HG02763 (cell line): ENCODE measurements at regions not wholly inside any gene's neighbourhood (a gene's known extent, or its start where the extent isn't known, plus 50 kb on each side); places are given as distances from the start of the nearest gene placed in this dataset.
"Not testable (repeated sequence)": the region's sequence is repeated elsewhere in the genome, so short reads cannot be mapped to it uniquely, and the experiment has no call there.

ENCODE experiments used
- ATAC-seq: cut with Tn5 transposase; IDR thresholded peaks from one replicate; pipeline ENCODE4 v1.9.1; 2021; ENCODE audit warnings: mild to moderate bottlenecking, moderate library complexity; ENCODE audit not compliant: unreplicated experiment

DNA sequence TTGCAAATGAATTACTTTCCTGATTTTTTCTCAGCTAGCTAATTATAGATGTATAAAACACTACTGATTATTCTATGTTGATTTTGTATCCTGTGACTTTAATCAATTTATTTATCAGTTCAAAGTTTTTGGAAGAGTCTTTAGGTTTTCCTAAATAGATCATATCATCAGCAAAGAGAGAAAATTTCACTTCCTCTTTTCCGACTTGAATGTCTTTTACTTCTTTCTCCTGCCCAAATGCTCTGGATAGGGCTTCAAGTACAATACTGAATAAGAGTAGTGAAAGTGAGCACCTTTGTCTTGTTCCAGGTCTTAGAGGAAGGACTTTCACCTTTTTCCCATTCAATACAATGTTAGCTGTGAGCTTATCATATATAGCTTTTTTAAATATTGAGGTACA is 417.9 kb downstream of the PDGFC start:
- no peak for ATAC-seq

DNA sequence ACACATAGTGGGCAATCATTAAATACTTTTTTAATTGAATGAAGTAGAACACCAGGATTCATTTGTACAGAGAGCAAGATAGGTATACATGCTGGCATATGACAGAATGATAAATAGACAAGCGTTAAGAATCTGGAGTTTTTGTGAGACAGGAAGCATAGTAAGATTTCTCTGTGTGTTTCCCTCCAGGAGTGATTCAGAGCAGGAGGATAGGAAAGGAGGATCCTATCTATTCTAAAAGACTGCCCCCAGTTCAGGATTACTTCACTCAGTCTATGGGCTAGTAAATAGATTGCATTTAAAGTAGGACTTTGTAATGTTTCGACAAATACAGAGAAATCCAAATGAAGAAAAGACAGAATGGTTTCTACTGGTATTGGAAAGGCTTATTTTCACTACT is 423.7 kb downstream of the PDGFC start:
- no peak for ATAC-seq

DNA sequence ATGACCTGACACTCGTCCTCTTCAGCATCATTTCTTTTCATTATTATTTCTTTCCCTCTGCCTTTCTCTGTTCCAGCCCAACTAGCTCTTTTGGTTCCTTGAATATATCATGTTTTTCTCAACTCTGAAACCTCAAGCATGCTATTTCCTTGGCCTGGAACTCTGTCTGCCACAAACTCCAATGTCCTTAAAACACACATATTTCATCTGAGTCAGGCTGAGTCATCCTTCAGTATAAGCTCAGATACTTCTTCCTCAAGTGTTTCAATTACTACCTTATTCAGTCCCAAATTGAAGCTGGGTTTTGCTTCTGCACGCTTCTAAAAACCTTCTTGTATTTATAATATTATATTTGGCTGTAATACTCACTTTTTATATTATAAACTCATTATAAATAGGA is 424.2 kb downstream of the PDGFC start:
- ATAC-seq: no peak

DNA sequence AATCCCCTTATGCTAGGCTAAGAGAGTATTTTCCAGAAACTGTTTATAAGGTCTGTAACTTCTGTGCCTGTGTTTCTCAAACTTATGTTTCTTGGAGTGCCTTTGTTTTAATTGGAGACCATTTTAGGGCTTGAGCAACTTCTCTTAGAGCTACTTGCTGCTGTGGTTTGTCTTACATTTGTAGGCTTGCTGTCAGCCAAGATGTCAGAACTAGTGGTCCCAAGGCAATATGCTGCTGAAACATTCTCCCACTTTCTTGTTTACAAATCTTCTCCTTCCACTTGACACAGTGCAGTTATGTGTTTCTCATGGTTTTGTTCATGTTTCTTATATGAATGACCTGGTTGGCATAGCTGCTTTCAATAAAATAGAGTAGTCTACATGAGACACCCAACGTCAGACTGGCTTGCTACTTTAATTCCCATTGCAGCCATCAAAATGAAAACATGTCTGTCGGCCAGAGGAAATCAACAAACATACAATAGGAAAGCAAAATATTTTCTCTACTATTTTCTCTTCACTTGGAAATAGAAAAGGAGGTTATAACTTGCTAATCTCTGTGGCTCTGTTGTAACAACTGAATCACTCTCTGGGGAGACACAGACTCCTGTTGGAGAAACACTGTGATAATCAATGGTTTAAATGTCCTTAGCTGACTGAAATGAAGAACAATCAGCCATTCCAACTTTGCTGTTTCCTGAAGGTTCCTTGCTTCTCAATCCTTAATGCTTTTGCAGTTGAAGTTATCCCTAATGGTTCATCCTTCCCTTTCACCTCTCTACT is 426.4 kb downstream of the PDGFC start:
- ATAC-seq: no peak

DNA sequence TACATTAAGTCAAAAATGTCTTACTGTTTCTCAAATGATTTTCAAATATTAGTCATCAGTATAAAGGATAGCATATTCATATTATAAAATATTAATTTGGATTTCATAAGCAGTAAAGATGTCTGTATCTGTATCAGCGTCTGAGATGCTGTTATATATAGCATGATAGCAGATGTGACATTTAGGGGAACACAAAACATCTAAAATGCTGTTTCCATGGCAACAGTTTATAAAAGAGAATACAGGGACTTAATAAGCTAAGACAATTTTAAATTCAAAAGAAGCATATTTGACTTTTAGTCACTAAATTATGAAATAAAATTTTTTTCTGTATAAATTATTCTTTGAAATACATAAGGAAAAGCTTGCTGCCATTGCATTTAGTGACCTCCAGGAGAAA is 432.2 kb downstream of the PDGFC start:
- ATAC-seq: no peak

DNA sequence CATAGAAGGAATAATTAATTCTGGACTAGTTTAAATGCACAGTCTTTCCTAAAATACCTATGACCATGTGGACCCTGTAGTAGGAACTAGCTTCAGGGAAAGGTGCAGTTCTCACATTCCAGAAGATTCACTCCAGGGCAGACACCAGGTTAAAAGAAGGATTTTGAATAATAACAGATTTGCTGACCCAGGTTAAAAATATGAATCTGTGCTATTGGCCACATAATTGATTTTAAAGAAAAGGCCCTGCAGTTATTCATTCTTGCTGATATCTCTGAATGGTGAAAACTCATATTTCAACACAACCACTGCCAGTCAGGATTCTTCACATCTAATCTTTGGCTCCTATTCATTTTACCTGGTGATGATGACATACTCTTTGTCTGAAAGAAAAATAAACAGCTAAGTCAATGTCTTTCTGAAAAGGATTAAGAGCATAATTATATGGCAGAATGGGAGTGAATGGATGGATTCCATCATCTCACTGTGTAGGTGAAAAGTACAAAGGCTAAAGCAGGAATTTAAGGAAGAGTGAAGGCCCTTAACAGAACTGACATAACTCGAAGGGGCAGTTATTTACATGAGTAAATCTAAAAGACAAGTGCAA is 432.8 kb downstream of the PDGFC start:
- no peak for ATAC-seq

DNA sequence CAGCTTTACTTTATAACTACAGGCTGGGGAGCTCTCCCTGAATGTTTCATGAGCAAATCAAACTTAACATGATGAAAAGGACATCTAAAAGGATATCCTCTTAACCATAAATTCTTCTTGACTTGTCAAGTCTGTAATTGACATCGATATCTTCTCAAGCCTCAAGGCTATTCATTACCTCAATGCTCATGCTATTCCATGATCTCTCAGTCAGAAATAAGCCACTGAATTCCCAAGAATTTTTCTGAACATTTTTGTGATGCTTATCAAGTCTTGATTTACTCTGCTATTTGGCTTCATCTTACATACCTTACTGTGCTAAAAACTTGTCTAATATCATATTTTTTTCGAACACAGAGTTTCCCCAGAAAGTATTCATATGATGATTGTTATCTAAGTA is 433.4 kb downstream of the PDGFC start:
- no peak for ATAC-seq

DNA sequence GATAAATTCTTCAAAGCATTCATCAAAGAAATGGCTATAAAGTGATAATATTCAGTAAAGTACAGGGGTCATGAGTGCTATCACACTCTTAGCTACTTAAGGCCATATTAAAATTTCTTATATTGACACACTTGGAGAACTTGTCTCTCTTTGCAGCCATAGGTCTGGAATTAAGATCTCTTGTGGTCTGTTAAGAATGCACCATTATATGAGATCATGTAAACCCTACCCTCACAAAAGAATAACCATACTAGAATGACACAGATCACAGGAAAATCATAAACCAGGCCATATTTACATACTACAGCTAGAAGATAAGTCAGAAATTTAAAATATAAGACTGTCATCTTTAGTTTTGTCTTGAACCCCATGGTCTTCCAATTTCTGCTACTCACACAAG is 434.3 kb downstream of the PDGFC start:
- no peak for ATAC-seq

DNA sequence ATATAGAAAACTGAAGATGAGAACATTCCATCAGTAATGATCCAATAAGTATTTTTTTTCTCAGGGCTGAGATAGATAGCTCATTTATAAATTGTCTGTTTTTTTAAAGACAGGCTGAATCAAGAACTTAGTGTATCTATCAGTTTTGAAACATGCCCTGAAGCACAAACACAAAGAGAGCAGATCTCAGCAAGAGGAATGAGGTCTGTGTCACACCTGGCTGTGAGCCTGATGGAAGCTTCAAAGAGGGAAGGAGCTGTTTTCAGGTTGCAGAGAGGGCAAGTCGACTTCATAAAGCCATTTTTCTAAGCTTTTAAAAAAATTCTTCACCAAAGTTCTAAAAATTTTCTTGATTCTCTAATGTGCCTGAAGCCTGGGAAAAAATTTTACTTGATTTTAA is 434.9 kb downstream of the PDGFC start:
- no peak for ATAC-seq

DNA sequence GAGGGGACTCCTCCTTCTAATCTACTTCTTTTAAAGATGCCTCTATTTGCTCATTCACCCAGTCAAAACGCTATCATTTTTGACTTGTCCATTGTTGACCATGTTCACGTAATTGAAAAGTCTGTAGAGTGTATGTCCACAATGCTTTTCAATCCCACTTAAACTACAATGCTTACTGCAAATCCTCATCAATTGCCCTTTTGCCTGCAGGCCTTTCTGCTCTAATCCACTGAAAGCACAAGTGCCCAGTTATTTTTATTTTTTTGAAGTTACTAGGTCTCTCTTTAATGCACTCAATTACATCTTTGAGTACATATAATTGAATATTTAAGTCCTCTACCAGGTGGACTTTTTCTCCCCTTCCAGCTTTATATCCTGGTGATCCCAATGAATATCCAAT is 437.4 kb downstream of the PDGFC start:
- ATAC-seq: no peak

DNA sequence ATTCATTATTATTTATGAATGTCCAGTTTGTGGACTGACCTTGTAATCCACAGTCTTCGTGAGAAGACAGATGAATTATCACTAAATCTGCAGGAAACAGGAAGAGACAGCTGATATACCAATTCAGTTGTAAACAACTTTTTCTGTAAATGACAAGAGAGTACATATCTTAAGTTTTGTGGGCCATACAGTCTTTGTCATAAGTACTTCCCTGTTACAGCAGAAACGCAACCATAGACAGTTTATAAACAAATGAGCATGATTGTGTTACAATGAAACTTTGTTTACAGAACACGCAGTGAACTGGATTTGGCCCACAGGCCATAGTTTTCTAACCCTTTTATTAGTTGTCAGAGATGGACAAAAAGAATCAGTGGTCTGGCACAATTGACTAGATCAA is 443.4 kb downstream of the PDGFC start:
- no peak for ATAC-seq

DNA sequence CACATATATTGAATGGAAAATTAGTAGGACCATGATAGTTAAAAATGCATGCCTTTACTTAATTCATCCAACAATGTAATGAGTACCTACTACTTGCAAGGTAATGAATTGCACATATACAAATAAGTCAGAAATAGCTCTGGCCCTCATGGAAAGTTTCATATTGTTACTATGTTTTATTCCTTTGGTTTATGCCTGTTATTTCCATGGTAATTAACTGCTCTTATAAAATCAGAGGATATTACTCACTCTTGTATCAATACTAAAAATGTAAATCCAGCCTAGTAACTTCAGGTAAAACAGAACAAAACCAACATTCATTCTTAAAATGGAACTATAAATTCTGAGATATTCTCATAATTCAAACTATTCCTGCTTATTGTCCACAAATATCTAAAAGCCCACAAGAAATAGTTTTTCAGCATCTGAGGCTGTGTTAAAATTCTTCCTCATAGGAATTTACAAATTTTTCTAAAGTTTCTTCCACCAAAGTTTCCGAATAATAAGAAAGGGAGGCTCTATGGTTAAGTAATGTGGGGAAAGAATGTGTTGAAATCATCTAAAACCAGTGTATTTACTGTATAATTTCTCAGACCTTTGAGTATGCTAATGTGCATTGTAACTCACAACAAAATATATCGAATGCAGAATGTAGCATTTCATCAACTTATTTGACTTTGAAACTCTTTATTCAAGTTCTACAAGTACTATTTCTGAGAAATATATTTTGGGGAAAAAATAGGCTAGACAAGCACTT is 444.2 kb downstream of the PDGFC start:
- no peak for ATAC-seq

DNA sequence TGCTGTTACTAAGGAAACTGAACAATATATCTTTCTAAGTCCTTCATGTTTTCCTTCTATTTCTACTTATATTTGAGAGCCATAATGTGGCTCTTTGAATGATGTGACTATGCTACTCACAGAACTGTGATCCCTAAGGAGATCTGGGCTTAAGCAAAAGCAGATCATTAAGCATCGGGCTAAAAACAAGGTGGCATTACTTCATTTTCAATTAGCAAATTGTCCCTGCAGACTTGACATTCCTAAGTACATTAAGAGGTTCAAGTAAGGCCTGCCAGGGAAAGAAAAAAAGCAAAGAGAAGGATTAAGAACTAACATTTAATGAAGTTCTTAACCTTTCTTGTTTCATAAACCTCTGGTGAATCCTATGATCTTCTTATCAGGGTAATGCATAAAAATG is 447.6 kb downstream of the PDGFC start:
- no peak for ATAC-seq

DNA sequence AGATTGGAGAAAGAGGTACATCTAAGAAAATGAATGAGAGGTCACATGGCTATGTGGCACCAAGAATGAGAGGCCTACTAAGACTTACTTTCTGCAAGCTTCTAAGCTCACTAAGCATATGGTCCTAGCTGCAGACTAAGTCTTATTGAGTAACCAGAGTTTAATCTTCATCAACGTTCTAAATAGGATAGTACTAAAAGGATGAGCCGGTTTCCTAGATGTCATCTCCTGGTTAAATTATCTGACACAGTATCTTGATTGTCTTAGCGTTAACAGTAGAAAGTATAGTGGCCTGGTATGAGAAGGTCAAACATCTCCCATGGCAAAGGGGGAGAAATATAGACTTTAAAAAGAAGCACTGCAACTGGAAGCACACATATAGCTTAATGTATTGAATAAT is 448.1 kb downstream of the PDGFC start:
- no peak for ATAC-seq

DNA sequence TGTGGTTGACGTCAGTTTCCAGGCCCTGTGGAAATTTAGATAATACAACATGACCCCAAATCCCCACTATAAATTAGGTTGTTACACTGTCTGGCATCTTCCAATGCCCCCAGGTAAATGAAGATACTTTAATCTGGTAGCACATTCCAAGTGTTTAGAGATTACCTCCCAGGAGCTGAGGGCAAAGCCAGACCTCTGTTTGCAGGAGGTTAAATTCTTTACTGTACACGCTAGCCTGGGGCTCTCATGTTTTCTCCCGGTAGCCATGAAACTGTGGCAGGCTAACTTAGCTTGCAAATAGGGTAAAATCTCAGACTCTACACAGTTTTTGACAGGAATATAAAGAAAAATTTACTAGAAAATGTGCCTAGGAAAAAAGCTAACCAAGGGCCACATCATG is 450.0 kb downstream of the PDGFC start:
- ATAC-seq: no peak

DNA sequence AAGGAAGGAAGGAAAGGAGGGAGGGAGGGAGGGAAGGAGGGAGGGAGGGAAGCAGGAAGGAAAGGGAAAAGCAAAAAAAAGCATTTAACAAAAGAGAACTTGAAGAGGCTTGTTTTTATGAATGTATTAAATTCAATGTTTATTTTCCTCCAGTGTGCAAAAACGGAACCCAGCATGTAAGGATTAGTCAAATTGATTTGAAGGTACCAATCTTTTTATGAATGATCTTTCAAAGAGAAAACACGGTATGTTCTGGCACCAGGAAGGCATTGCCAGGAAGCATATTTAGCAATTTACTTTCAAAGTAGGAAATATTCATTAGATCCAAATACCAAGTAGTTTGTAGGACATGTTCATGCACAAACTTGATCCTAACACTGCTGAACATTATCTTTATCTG is 453.6 kb downstream of the PDGFC start:
- no peak for ATAC-seq

DNA sequence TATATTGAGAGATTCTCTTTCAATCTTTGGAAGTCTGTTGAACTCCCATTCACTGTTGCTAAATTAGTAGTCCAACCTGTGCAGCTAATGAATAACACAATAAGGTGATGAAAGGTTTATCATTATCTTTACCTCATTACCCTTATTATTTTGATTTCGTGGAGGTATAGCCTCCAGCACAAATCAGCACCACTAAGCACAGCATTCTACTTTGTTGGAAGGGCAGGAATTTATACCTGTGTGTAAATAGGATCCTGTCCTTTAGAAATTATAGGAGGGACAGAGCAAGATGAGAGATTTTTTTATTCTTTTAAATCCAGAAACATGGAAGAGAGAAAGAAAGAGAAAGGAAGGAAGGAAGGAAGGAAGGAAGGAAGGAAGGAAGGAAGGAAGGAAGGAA is 454.1 kb downstream of the PDGFC start:
- ATAC-seq: no peak

DNA sequence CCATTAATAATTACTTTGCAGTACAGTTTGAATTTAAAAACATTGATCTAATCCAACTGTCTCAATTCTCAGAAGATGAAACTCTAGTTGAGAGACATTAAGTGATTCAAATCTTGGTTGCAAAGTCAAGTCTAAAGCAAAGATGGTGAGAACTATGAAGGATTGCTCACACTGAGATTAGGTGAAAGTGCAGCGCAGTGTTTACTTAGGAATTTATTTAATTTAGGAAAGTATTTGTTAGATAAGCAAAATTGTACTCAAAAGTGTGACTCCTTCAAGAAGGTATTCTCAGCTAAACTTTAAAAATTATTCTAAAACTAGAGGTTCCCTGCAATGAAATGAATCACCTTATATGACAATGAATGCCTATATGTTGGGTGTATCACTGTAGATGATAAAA is 454.9 kb downstream of the PDGFC start:
- no peak for ATAC-seq

DNA sequence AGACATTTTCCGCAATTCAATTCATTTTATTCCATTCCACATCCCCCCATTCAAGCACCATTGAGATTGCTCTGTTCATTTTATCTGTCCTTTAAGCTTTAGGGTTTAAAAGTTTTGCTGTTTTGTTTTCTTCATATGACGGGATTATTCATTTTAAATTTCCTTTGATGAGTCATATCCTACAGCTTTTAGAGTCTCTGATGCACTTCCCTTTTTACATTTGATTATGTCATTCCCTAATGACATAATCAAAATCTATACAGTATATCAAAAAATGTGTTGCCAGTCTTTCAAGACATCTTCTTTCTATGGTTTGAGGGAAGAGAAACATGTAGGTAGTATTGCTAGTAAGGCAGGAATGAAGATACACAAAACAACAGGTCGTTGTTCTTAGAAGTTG is 456.3 kb downstream of the PDGFC start:
- ATAC-seq: no peak

DNA sequence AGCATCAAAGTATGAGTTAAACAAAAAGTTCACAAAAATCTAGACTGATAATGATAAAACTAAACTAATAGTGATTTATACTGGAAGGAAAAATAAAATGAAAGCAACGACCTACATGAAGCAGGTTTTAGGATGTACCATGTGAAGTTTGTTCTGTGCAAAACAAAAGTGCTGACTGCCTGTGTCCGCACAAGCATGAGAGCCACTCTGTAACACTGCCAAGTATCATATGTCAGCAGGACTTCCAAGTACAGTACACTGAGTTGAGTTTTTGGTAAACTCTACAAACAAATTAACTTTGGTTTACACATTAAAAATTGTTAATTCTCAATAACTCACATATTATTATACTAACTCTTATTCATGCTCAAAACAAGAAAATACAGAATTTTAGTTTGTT is 459.0 kb downstream of the PDGFC start:
- no peak for ATAC-seq

DNA sequence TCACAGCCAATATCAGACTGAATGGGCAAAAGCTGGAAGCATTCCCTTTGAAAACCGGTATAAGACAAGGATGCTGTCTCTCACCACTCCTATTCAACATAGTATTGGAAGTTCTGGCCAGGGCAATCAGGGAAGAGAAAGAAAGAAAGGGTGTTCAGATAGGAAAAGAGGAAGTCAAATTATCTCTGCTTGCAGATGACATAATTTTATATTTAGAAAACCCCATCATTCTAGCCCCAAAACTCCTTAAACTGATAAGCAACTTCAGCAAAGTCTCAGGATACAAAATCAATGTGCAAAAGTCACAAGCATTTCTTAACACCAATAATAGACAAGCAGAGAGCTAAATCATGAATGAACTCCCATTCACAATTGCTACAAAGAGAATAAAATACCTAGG is 461.7 kb downstream of the PDGFC start:
- not testable (repeated sequence) for ATAC-seq

DNA sequence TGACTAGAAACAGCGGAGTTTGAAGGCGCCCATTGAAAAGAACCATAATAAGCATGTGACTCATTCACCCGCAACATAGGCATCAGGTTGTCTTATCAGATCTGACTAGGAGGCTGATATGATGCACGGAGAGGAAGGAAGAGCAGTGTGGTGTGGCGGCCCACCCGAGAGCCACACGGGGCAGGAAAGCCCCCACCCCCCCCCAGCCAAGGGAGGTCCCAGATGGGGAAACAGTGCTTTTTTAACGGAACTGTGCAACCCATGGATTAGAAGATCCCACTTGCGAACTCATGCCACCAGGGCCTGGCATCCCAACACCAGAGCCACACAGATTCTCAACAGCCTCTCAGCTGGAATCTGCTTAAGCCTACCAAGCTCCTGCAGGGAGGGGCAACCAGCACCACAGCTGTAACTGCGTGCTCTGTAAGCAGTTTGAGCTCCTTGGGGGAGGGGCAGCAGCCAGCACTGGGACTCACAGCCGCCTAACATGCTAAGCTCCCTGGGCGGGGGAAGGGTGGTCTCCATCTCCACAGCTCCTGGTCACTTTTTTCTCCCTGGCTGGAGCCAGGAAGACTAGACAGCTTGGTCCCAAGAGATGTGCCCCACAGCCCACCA is 466.2 kb downstream of the PDGFC start:
- no peak for ATAC-seq
